ENCODE measurements at regions not wholly inside any gene's neighbourhood (a gene's known extent, or its start where the extent isn't known, plus 50 kb on each side); places are given as distances from the start of the nearest gene placed in this dataset.

- DNase-seq (ENCODE audit: low read depth), result no peak
- TF ChIP-seq, protein P1, sequence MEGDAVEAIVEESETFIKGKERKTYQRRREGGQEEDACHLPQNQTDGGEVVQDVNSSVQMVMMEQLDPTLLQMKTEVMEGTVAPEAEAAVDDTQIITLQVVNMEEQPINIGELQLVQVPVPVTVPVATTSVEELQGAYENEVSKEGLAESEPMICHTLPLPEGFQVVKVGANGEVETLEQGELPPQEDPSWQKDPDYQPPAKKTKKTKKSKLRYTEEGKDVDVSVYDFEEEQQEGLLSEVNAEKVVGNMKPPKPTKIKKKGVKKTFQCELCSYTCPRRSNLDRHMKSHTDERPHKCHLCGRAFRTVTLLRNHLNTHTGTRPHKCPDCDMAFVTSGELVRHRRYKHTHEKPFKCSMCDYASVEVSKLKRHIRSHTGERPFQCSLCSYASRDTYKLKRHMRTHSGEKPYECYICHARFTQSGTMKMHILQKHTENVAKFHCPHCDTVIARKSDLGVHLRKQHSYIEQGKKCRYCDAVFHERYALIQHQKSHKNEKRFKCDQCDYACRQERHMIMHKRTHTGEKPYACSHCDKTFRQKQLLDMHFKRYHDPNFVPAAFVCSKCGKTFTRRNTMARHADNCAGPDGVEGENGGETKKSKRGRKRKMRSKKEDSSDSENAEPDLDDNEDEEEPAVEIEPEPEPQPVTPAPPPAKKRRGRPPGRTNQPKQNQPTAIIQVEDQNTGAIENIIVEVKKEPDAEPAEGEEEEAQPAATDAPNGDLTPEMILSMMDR (IDR thresholded peaks at IDR 0.05; ENCODE audit: insufficient read depth, low read depth, low read length), result no peak
- Histone ChIP-seq H3K27me3 (ENCODE audit: control insufficient read depth, insufficient read depth, low read length) (no peaks in the 10 kb centered on the region), H3K4me3 (ENCODE audit: low read depth, low read length) (no peak overlapping the region), H3K36me3 (ENCODE audit: control insufficient read depth, insufficient read depth, low read length) (no peaks in the 10 kb centered on the region)
- POLR2A ChIA-PET, result no interaction called here
- CTCF ChIA-PET, result no interaction called here
Observed at GRCh38 chr17:13989138-13989537, 80.2 kb upstream of the COX10 start.

DNA sequence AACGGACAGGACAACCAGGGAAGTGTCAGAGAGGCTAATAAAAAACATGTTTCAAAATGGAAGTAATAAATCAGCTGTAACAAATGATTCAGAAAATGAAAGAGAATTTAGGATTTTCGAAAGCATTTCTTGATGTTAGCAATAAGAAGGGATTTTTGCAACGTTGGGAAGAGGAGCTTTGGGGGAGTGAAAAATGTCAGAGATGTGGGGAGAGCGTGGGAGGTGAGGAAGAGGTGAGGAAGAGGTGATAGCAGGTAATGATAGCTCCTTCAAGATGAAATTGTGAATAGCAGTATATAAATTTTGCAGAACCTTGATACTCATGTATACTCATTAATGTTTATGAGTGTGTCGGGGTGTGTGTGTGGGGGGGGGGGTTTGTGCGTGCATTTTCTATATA lies 76.2 kb upstream of the COX10 start:
- CTCF ChIA-PET, result interaction anchor here (0.9 kb wide), 1 partner anchor 9 kb away, joined by 6 read pairs; no protein-coding TSS in a partner anchor
- TF ChIP-seq, protein P1 (IDR thresholded peaks at IDR 0.05; ENCODE audit: insufficient read depth, low read depth, low read length), result no peak
- POLR2A ChIA-PET, result no interaction called here
- no peak overlapping the region for H3K4me3 ChIP-seq (ENCODE audit: low read depth, low read length)
- H3K27me3 ChIP-seq (ENCODE audit: control insufficient read depth, insufficient read depth, low read length), result no peaks in the 10 kb centered on the region
- DNase-seq (ENCODE audit: low read depth), result no peak
- no peaks in the 10 kb centered on the region for H3K36me3 ChIP-seq (ENCODE audit: control insufficient read depth, insufficient read depth, low read length)

- ChIA-PET POLR2A (no interaction called here), CTCF (no interaction called here)
- Histone ChIP-seq H3K27me3 (ENCODE audit: control insufficient read depth, insufficient read depth, low read length) (no peaks in the 10 kb centered on the region), H3K36me3 (ENCODE audit: control insufficient read depth, insufficient read depth, low read length) (no peaks in the 10 kb centered on the region), H3K4me3 (ENCODE audit: low read depth, low read length) (no peak overlapping the region)
- no peak for DNase-seq (ENCODE audit: low read depth)
- TF ChIP-seq, protein P1 (IDR thresholded peaks at IDR 0.05; ENCODE audit: insufficient read depth, low read depth, low read length), result no peak
Observed at GRCh38 chr17:13994050-13994449, 75.3 kb upstream of the COX10 start.

DNA sequence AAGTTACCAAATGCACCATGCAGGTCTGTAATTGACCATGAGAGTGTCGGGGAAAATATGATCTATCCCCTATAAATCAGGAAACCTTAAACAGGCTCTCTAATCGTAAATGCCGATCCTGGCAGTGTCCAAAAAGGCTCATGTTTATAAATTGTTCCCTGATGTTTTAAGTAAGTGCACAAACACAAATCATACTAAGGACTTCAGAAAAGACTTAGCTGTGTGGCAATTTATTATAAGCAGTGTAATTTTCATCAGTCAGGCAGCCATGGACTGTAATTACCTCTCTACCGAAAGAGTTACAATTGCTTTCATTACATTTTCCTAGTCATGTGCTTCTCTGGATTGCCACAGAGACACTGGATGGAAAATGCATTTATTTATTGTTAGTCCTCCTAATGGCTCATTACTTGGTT lies 73.4 kb upstream of the COX10 start:
- peak overlapping the region; percentile 15 for H3K4me3 ChIP-seq (ENCODE audit: low read depth, low read length)
- ChIA-PET POLR2A (no interaction called here), CTCF (interaction anchor here (1.2 kb wide), 1 partner anchor 10 kb away, joined by 3 read pairs; no protein-coding TSS in a partner anchor)
- TF ChIP-seq, protein P1 (IDR thresholded peaks at IDR 0.05; ENCODE audit: insufficient read depth, low read depth, low read length), result no peak
- no peaks in the 10 kb centered on the region for H3K36me3 ChIP-seq (ENCODE audit: control insufficient read depth, insufficient read depth, low read length)
- H3K27me3 ChIP-seq (ENCODE audit: control insufficient read depth, insufficient read depth, low read length), result no peaks in the 10 kb centered on the region
- DNase-seq (ENCODE audit: low read depth), result peak; percentile 14

GRCh38 chr17:13996276-13996675 lies 73.0 kb upstream of the COX10 start:
- TF ChIP-seq, protein P1 (IDR thresholded peaks at IDR 0.05; ENCODE audit: insufficient read depth, low read depth, low read length), result no peak
- H3K4me3 ChIP-seq (ENCODE audit: low read depth, low read length), result peak overlapping the region; percentile 15

More at GRCh38 chr17:13996276-13996675, 73.0 kb upstream of the COX10 start:
- ChIA-PET POLR2A (no interaction called here), CTCF (no interaction called here)
- DNase-seq (ENCODE audit: low read depth), result no peak
- Histone ChIP-seq H3K27me3 (ENCODE audit: control insufficient read depth, insufficient read depth, low read length) (no peaks in the 10 kb centered on the region), H3K36me3 (ENCODE audit: control insufficient read depth, insufficient read depth, low read length) (no peaks in the 10 kb centered on the region)

Data from BJ (cell line).